HG03457 (cell line): ENCODE measurements at regions not wholly inside any gene's neighbourhood (a gene's known extent, or its start where the extent isn't known, plus 50 kb on each side); places are given as distances from the start of the nearest gene placed in this dataset.
"Not testable (repeated sequence)": the region's sequence is repeated elsewhere in the genome, so short reads cannot be mapped to it uniquely, and the experiment has no call there.

Source experiments
- ATAC-seq: cut with Tn5 transposase; IDR thresholded peaks from one replicate; pipeline ENCODE4 v1.9.1; 2021; ENCODE audit warnings: moderate number of reproducible peaks; ENCODE audit not compliant: unreplicated experiment

- no peak for ATAC-seq
Measured at GRCh38 chr7:67875558-67875957, 878.9 kb downstream of the TYW1 start.

GRCh38 chr7:67878808-67879207 lies 882.2 kb downstream of the TYW1 start:
- no peak for ATAC-seq

GRCh38 chr7:67882843-67883242 lies 886.2 kb downstream of the TYW1 start:
- no peak for ATAC-seq

- no peak for ATAC-seq
Measured at GRCh38 chr7:67890316-67890715, 893.7 kb downstream of the TYW1 start.

- no peak for ATAC-seq
Measured at GRCh38 chr7:67894746-67895145, 898.1 kb downstream of the TYW1 start.

GRCh38 chr7:67896721-67897120 lies 900.1 kb downstream of the TYW1 start:
- ATAC-seq, result no peak

- no peak for ATAC-seq
Measured at GRCh38 chr7:67900456-67900855, 903.8 kb downstream of the TYW1 start.

- ATAC-seq, result no peak
Measured at GRCh38 chr7:67901808-67902480, 905.3 kb downstream of the TYW1 start.

- ATAC-seq, result no peak
Measured at GRCh38 chr7:67907792-67908191, 911.2 kb downstream of the TYW1 start.

- ATAC-seq, result no peak
Measured at GRCh38 chr7:67912437-67912836, 915.8 kb downstream of the TYW1 start.

GRCh38 chr7:67913604-67914003 lies 917.0 kb downstream of the TYW1 start:
- no peak for ATAC-seq

GRCh38 chr7:67916111-67916510 lies 919.5 kb downstream of the TYW1 start:
- not testable (repeated sequence) for ATAC-seq

GRCh38 chr7:67916571-67917436 lies 920.2 kb downstream of the TYW1 start:
- ATAC-seq, result no peak

- ATAC-seq, result no peak
Measured at GRCh38 chr7:67917437-67917755, 920.8 kb downstream of the TYW1 start.

GRCh38 chr7:67918158-67918557 lies 921.5 kb downstream of the TYW1 start:
- no peak for ATAC-seq

GRCh38 chr7:67923286-67923685 lies 926.7 kb downstream of the TYW1 start:
- ATAC-seq, result no peak

GRCh38 chr7:67928141-67928540 lies 931.5 kb downstream of the TYW1 start:
- ATAC-seq, result no peak

GRCh38 chr7:67936447-67936846 lies 939.8 kb downstream of the TYW1 start:
- not testable (repeated sequence) for ATAC-seq

GRCh38 chr7:67940400-67940799 lies 943.8 kb downstream of the TYW1 start:
- ATAC-seq, result no peak

- ATAC-seq, result no peak
Measured at GRCh38 chr7:67947191-67947590, 950.6 kb downstream of the TYW1 start.

GRCh38 chr7:67947646-67948045 lies 951.0 kb downstream of the TYW1 start:
- no peak for ATAC-seq

- ATAC-seq, result no peak
Measured at GRCh38 chr7:67950321-67951083, 953.9 kb downstream of the TYW1 start.
